Keratinocyte (primary cell): ENCODE measurements at regions not wholly inside any gene's neighbourhood (a gene's known extent, or its start where the extent isn't known, plus 50 kb on each side); places are given as distances from the start of the nearest gene placed in this dataset.

Experiments
- DNase-seq: peaks from one replicate; pipeline ENCODE4 v3.0.0-alpha.2; 2011; ENCODE audit warnings: low read depth, missing footprints, low spot score
- FAIRE-seq: peaks from 2 replicates; lab custom pipeline; 2011; peaks lifted over from hg19 to GRCh38; lab: Jason Lieb, UNC
- H2AFZ ChIP-seq: 2 replicates; pipeline ENCODE4 v1.6.0; 2012; ENCODE audit warnings: low read length, control low read depth, inconsistent platforms; ENCODE audit not compliant: control insufficient read depth
- H3K27ac ChIP-seq: 2 replicates; pipeline ENCODE4 v1.5.1; 2011; ENCODE audit warnings: low read length; ENCODE audit not compliant: control insufficient read depth, insufficient read depth
- H3K27me3 ChIP-seq: 3 replicates; pipeline ENCODE4 v1.6.0; 2011; ENCODE audit warnings: low read length; ENCODE audit not compliant: control insufficient read depth, insufficient read depth; ENCODE audit errors: extremely low read depth
- H3K36me3 ChIP-seq, 2 experiments: 2 replicates in 1 of 2; 3 replicates in 1 of 2; pipeline ENCODE4 v1.5.1; 2011; ENCODE audit warnings: low read length in 2 of 2, mild to moderate bottlenecking in 1 of 2; ENCODE audit not compliant: control insufficient read depth in 2 of 2, insufficient read depth in 2 of 2; ENCODE audit errors: extremely low read depth in 1 of 2
- H3K4me1 ChIP-seq: 3 replicates; pipeline ENCODE4 v1.5.1; 2011; ENCODE audit warnings: low read length; ENCODE audit not compliant: control insufficient read depth, insufficient read depth; ENCODE audit errors: extremely low read depth
- H3K4me2 ChIP-seq: 3 replicates; pipeline ENCODE4 v1.6.0; 2011; ENCODE audit warnings: low read depth, low read length; ENCODE audit not compliant: control insufficient read depth, insufficient read depth; ENCODE audit errors: extremely low read depth
- H3K4me3 ChIP-seq, 3 experiments: fragments of 200-600 bp in 1 of 3; sonication (generic) in 1 of 3; 2 replicates in 2 of 3; 3 replicates in 1 of 3; pipeline ENCODE4 v1.5.1; 2011 to 2016; ENCODE audit warnings: low read length in 3 of 3, mild to moderate bottlenecking in 3 of 3, control low read depth in 2 of 3, inconsistent platforms in 1 of 3, low read depth in 1 of 3, mixed read lengths in 1 of 3, mixed run types in 1 of 3, moderate library complexity in 1 of 3; ENCODE audit not compliant: control insufficient read depth in 2 of 3, insufficient read depth in 2 of 3; ENCODE audit errors: extremely low read depth in 1 of 3
- H3K79me2 ChIP-seq: 2 replicates; pipeline ENCODE4 v1.6.0; 2012; ENCODE audit warnings: low read length; ENCODE audit not compliant: control insufficient read depth, insufficient read depth
- H3K9ac ChIP-seq: 3 replicates; pipeline ENCODE4 v1.6.0; 2011; ENCODE audit warnings: low read length; ENCODE audit not compliant: control insufficient read depth, insufficient read depth; ENCODE audit errors: extremely low read depth
- H3K9me1 ChIP-seq: 3 replicates; pipeline ENCODE4 v1.6.0; 2011; ENCODE audit warnings: low read length; ENCODE audit not compliant: control insufficient read depth, insufficient read depth; ENCODE audit errors: extremely low read depth
- H3K9me3 ChIP-seq: 2 replicates; pipeline ENCODE4 v1.5.1; 2012; ENCODE audit warnings: low read depth, low read length; ENCODE audit not compliant: control insufficient read depth
- H4K20me1 ChIP-seq: 3 replicates; pipeline ENCODE4 v1.6.0; 2011; ENCODE audit warnings: low read length; ENCODE audit not compliant: control insufficient read depth, insufficient read depth; ENCODE audit errors: extremely low read depth
- EZH2 ChIP-seq: IDR thresholded peaks from one replicate; pipeline ENCODE4 v1.6.1; 2012; ENCODE audit warnings: inconsistent platforms, mild to moderate bottlenecking, low read length, moderate library complexity
- dilution Hi-C: fragments of 300-500 bp; cut with MboI; formaldehyde crosslinking; loops from one replicate; pipeline ENCODE4 v1.7.0; 2020; ENCODE audit warnings: low sequenced_read_pairs; ENCODE audit not compliant: extremely low pct_ligation_motif_present
- TF ChIP-seq, protein P1 (sequence below), 3 experiments: IDR thresholded peaks in 1 of 3; conservative IDR thresholded peaks in 1 of 3; optimal IDR thresholded peaks in 1 of 3; 2 replicates in 2 of 3; 3 replicates in 1 of 3; pipeline versions ENCODE3 to v1.5.1; 2011; ENCODE audit warnings: low read length in 3 of 3, mild to moderate bottlenecking in 3 of 3, moderate library complexity in 2 of 3, control low read depth in 1 of 3, inconsistent platforms in 1 of 3; ENCODE audit not compliant: insufficient read depth in 2 of 3; ENCODE audit errors: extremely low read depth in 1 of 3

DNA sequence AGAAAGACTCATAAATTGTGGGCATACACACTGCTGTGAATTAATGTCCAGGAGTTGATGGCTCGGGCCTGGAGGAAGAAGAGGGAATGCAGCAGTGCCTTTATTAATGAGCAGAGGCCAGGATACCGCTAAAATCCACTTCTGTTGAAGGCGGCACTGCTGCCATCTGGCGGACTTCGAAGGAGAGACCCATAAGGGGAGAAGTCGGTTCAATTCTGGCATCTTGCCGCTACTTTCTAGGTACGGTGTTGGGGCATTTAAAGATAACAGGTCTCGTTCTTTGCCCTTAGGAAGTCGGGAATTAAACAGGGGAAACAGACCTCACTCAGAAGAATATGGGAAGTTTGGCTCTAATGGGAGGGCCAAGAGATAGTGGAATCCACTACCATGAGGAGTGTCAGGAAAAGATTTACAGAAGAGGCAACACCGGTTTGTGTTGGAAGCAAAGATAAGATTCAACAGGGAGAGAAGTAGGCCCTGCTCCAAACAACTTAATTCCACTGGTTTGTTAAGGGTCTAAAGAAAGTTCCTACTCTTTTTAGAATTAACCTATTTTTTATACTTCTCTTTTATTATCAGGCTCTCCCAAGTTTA is 133.6 kb upstream of the GIMD1 start:
- Histone ChIP-seq H3K4me1 (peaks cover 2% of the 10 kb centered on the region), H3K9ac (no peak overlapping the region), H2AFZ (peak overlapping the region; percentile 2), H3K27me3 (no peaks in the 10 kb centered on the region), H4K20me1 (no peaks in the 10 kb centered on the region), H3K79me2 (no peaks in the 10 kb centered on the region), H3K9me3 (no peaks in the 10 kb centered on the region), H3K27ac (no peak overlapping the region), H3K4me3 (no peak overlapping the region), H3K4me2 (no peak overlapping the region), H3K36me3 (no peaks in the 10 kb centered on the region), H3K9me1 (no peaks in the 10 kb centered on the region)
- FAIRE-seq (peak; percentile 79), DNase-seq (peak; percentile 7)
- dilution Hi-C loops, result no loop called here
- TF ChIP-seq, protein P1, sequence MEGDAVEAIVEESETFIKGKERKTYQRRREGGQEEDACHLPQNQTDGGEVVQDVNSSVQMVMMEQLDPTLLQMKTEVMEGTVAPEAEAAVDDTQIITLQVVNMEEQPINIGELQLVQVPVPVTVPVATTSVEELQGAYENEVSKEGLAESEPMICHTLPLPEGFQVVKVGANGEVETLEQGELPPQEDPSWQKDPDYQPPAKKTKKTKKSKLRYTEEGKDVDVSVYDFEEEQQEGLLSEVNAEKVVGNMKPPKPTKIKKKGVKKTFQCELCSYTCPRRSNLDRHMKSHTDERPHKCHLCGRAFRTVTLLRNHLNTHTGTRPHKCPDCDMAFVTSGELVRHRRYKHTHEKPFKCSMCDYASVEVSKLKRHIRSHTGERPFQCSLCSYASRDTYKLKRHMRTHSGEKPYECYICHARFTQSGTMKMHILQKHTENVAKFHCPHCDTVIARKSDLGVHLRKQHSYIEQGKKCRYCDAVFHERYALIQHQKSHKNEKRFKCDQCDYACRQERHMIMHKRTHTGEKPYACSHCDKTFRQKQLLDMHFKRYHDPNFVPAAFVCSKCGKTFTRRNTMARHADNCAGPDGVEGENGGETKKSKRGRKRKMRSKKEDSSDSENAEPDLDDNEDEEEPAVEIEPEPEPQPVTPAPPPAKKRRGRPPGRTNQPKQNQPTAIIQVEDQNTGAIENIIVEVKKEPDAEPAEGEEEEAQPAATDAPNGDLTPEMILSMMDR (optimal IDR thresholded peaks at IDR 0.05 in 1 of 3, IDR thresholded peaks at IDR 0.05 in 1 of 3, conservative IDR thresholded peaks at IDR 0.05 in 1 of 3; ENCODE audit: extremely low read depth in 1 of 3, insufficient read depth in 2 of 3, low read length in 3 of 3), result peak; percentile 75 to 86 (median 79)
- no peak for TF ChIP-seq EZH2

- no peak overlapping the region for H3K27ac ChIP-seq
- H3K79me2 ChIP-seq, result no peaks in the 10 kb centered on the region
- dilution Hi-C loops, result no loop called here
- no peak overlapping the region for H3K4me3 ChIP-seq
- no peaks in the 10 kb centered on the region for H3K36me3 ChIP-seq
- no peaks in the 10 kb centered on the region for H3K9me3 ChIP-seq
- no peaks in the 10 kb centered on the region for H3K9me1 ChIP-seq
- no peaks in the 10 kb centered on the region for H3K27me3 ChIP-seq
- DNase-seq (no peak), FAIRE-seq (no peak)
- TF ChIP-seq, protein P1 (optimal IDR thresholded peaks at IDR 0.05 in 1 of 3, IDR thresholded peaks at IDR 0.05 in 1 of 3, conservative IDR thresholded peaks at IDR 0.05 in 1 of 3; ENCODE audit: extremely low read depth in 1 of 3, insufficient read depth in 2 of 3, low read length in 3 of 3), result no peak
- no peak for TF ChIP-seq EZH2
- peaks cover 2% of the 10 kb centered on the region for H3K4me1 ChIP-seq
- H4K20me1 ChIP-seq, result no peaks in the 10 kb centered on the region
- no peak overlapping the region for H3K4me2 ChIP-seq
- no peak overlapping the region for H2AFZ ChIP-seq
- no peak overlapping the region for H3K9ac ChIP-seq
Measured at GRCh38 chr4:106497271-106497670, 128.7 kb upstream of the GIMD1 start.
